ENCODE measurements at regions not wholly inside any gene's neighbourhood (a gene's known extent, or its start where the extent isn't known, plus 50 kb on each side); places are given as distances from the start of the nearest gene placed in this dataset.

- H2BK120ac ChIP-seq (ENCODE audit: insufficient read depth, low read length, poor library complexity) = no peak overlapping the region
- no CpG with 5 or more reads among the region's 1 CpG for WGBS (ENCODE audit: extremely low coverage, insufficient coverage, insufficient read length)
- no peak overlapping the region for H3K14ac ChIP-seq (ENCODE audit: low read length)
- H3K9me3 ChIP-seq (ENCODE audit: insufficient read depth, low read depth, low read length) = no peaks in the 10 kb centered on the region
- H3K36me3 ChIP-seq (ENCODE audit: control insufficient read depth in 1 of 2, insufficient read depth in 2 of 2, low read length in 2 of 2) = no peaks in the 10 kb centered on the region
- H4K12ac ChIP-seq (ENCODE audit: low read depth, low read length) = no peak overlapping the region
- H2BK12ac ChIP-seq (ENCODE audit: low read length) = no peak overlapping the region
- H3K4me1 ChIP-seq (ENCODE audit: control insufficient read depth in 1 of 2, insufficient read depth in 2 of 2, low read length in 2 of 2) = no peaks in the 10 kb centered on the region
- no peaks in the 10 kb centered on the region for H3K27me3 ChIP-seq (ENCODE audit: insufficient read depth, low read length)
- H3K4me3 ChIP-seq (ENCODE audit: low read depth, low read length) = no peak overlapping the region
- H3K23ac ChIP-seq (ENCODE audit: low read length) = no peak overlapping the region
- no peak overlapping the region for H3K4me2 ChIP-seq (ENCODE audit: low read length)
- no peak overlapping the region for H3K4ac ChIP-seq (ENCODE audit: low read depth, low read length)
- no peak overlapping the region for H3K18ac ChIP-seq (ENCODE audit: low read length)
- H4K91ac ChIP-seq (ENCODE audit: low read depth, low read length) = no peak overlapping the region
- H2BK5ac ChIP-seq (ENCODE audit: low read depth, low read length, poor library complexity) = no peak overlapping the region
- H3K79me1 ChIP-seq (ENCODE audit: low read length) = no peaks in the 10 kb centered on the region
- no peak overlapping the region for H2AFZ ChIP-seq (ENCODE audit: insufficient read depth, low read length, poor library complexity)
- no peak overlapping the region for H2AK5ac ChIP-seq (ENCODE audit: low read length)
- no peak overlapping the region for H3K9ac ChIP-seq (ENCODE audit: low read length)
- no peak overlapping the region for H3K27ac ChIP-seq (ENCODE audit: low read depth, low read length)
- no peak overlapping the region for H4K8ac ChIP-seq (ENCODE audit: low read depth, low read length)
- no peaks in the 10 kb centered on the region for H3K79me2 ChIP-seq (ENCODE audit: control insufficient read depth, insufficient read depth, low read length, poor library complexity)
- no peak for DNase-seq
Observed at GRCh38 chr13:33730147-33730546, 87.8 kb upstream of the RFC3 start.

- Histone ChIP-seq H2BK12ac (ENCODE audit: low read length) (no peak overlapping the region), H2AK5ac (ENCODE audit: low read length) (no peak overlapping the region), H3K9me3 (ENCODE audit: insufficient read depth, low read depth, low read length) (no peaks in the 10 kb centered on the region), H3K18ac (ENCODE audit: low read length) (no peak overlapping the region), H2BK5ac (ENCODE audit: low read depth, low read length, poor library complexity) (no peak overlapping the region), H3K23ac (ENCODE audit: low read length) (no peak overlapping the region), H3K4ac (ENCODE audit: low read depth, low read length) (no peak overlapping the region), H3K4me3 (ENCODE audit: low read depth, low read length) (no peak overlapping the region), H3K9ac (ENCODE audit: low read length) (no peak overlapping the region), H3K27me3 (ENCODE audit: insufficient read depth, low read length) (no peaks in the 10 kb centered on the region), H3K79me2 (ENCODE audit: control insufficient read depth, insufficient read depth, low read length, poor library complexity) (no peaks in the 10 kb centered on the region), H4K12ac (ENCODE audit: low read depth, low read length) (no peak overlapping the region), H3K36me3 (ENCODE audit: control insufficient read depth in 1 of 2, insufficient read depth in 2 of 2, low read length in 2 of 2) (no peaks in the 10 kb centered on the region), H4K8ac (ENCODE audit: low read depth, low read length) (no peak overlapping the region), H4K91ac (ENCODE audit: low read depth, low read length) (no peak overlapping the region), H3K4me1 (ENCODE audit: control insufficient read depth in 1 of 2, insufficient read depth in 2 of 2, low read length in 2 of 2) (no peaks in the 10 kb centered on the region), H2BK120ac (ENCODE audit: insufficient read depth, low read length, poor library complexity) (no peak overlapping the region), H3K4me2 (ENCODE audit: low read length) (no peak overlapping the region), H3K27ac (ENCODE audit: low read depth, low read length) (no peak overlapping the region), H2AFZ (ENCODE audit: insufficient read depth, low read length, poor library complexity) (no peak overlapping the region), H3K14ac (ENCODE audit: low read length) (no peak overlapping the region), H3K79me1 (ENCODE audit: low read length) (no peaks in the 10 kb centered on the region)
- DNase-seq = no peak
- no CpG with 5 or more reads among the region's 5 CpGs for WGBS (ENCODE audit: extremely low coverage, insufficient coverage, insufficient read length)
Observed at GRCh38 chr13:33730619-33731018, 87.3 kb upstream of the RFC3 start.

- H3K4me2 ChIP-seq (ENCODE audit: low read length) = no peak overlapping the region
- no peak overlapping the region for H4K12ac ChIP-seq (ENCODE audit: low read depth, low read length)
- no peak overlapping the region for H2AK5ac ChIP-seq (ENCODE audit: low read length)
- WGBS (ENCODE audit: extremely low coverage, insufficient coverage, insufficient read length) = no CpG with 5 or more reads among the region's 1 CpG
- no peak overlapping the region for H3K9ac ChIP-seq (ENCODE audit: low read length)
- H3K4ac ChIP-seq (ENCODE audit: low read depth, low read length) = no peak overlapping the region
- H3K23ac ChIP-seq (ENCODE audit: low read length) = no peak overlapping the region
- H3K14ac ChIP-seq (ENCODE audit: low read length) = no peak overlapping the region
- H3K18ac ChIP-seq (ENCODE audit: low read length) = no peak overlapping the region
- H3K9me3 ChIP-seq (ENCODE audit: insufficient read depth, low read depth, low read length) = peaks cover 1% of the 10 kb centered on the region
- H2BK5ac ChIP-seq (ENCODE audit: low read depth, low read length, poor library complexity) = no peak overlapping the region
- H3K79me2 ChIP-seq (ENCODE audit: control insufficient read depth, insufficient read depth, low read length, poor library complexity) = no peaks in the 10 kb centered on the region
- H3K4me1 ChIP-seq (ENCODE audit: control insufficient read depth in 1 of 2, insufficient read depth in 2 of 2, low read length in 2 of 2) = no peaks in the 10 kb centered on the region
- no peaks in the 10 kb centered on the region for H3K79me1 ChIP-seq (ENCODE audit: low read length)
- no peaks in the 10 kb centered on the region for H3K36me3 ChIP-seq (ENCODE audit: control insufficient read depth in 1 of 2, insufficient read depth in 2 of 2, low read length in 2 of 2)
- H2BK12ac ChIP-seq (ENCODE audit: low read length) = no peak overlapping the region
- H4K8ac ChIP-seq (ENCODE audit: low read depth, low read length) = no peak overlapping the region
- no peak for DNase-seq
- H3K27me3 ChIP-seq (ENCODE audit: insufficient read depth, low read length) = no peaks in the 10 kb centered on the region
- H4K91ac ChIP-seq (ENCODE audit: low read depth, low read length) = no peak overlapping the region
- no peak overlapping the region for H2BK120ac ChIP-seq (ENCODE audit: insufficient read depth, low read length, poor library complexity)
- H3K27ac ChIP-seq (ENCODE audit: low read depth, low read length) = no peak overlapping the region
- no peak overlapping the region for H3K4me3 ChIP-seq (ENCODE audit: low read depth, low read length)
- H2AFZ ChIP-seq (ENCODE audit: insufficient read depth, low read length, poor library complexity) = no peak overlapping the region
Observed at GRCh38 chr13:33735276-33735675, 82.7 kb upstream of the RFC3 start.

GRCh38 chr13:33739254-33739653, 78.7 kb upstream of the RFC3 start:
- H3K27me3 ChIP-seq (ENCODE audit: insufficient read depth, low read length) = no peaks in the 10 kb centered on the region
- H3K9ac ChIP-seq (ENCODE audit: low read length) = no peak overlapping the region
- no peak overlapping the region for H3K14ac ChIP-seq (ENCODE audit: low read length)
- no CpG with 5 or more reads among the region's 4 CpGs for WGBS (ENCODE audit: extremely low coverage, insufficient coverage, insufficient read length)
- H4K12ac ChIP-seq (ENCODE audit: low read depth, low read length) = no peak overlapping the region
- DNase-seq = no peak
- H2BK12ac ChIP-seq (ENCODE audit: low read length) = no peak overlapping the region
- H3K23ac ChIP-seq (ENCODE audit: low read length) = no peak overlapping the region
- H4K91ac ChIP-seq (ENCODE audit: low read depth, low read length) = no peak overlapping the region
- no peak overlapping the region for H3K4ac ChIP-seq (ENCODE audit: low read depth, low read length)
- H3K79me2 ChIP-seq (ENCODE audit: control insufficient read depth, insufficient read depth, low read length, poor library complexity) = no peaks in the 10 kb centered on the region
- no peaks in the 10 kb centered on the region for H3K79me1 ChIP-seq (ENCODE audit: low read length)
- H2AFZ ChIP-seq (ENCODE audit: insufficient read depth, low read length, poor library complexity) = no peak overlapping the region
- no peak overlapping the region for H3K4me3 ChIP-seq (ENCODE audit: low read depth, low read length)
- no peaks in the 10 kb centered on the region for H3K36me3 ChIP-seq (ENCODE audit: control insufficient read depth in 1 of 2, insufficient read depth in 2 of 2, low read length in 2 of 2)
- peaks cover 0 to 3% of the 10 kb centered on the region in 2 experiments for H3K4me1 ChIP-seq (ENCODE audit: control insufficient read depth in 1 of 2, insufficient read depth in 2 of 2, low read length in 2 of 2)
- no peak overlapping the region for H2BK5ac ChIP-seq (ENCODE audit: low read depth, low read length, poor library complexity)
- H2BK120ac ChIP-seq (ENCODE audit: insufficient read depth, low read length, poor library complexity) = no peak overlapping the region
- H3K4me2 ChIP-seq (ENCODE audit: low read length) = no peak overlapping the region
- H4K8ac ChIP-seq (ENCODE audit: low read depth, low read length) = no peak overlapping the region
- H3K9me3 ChIP-seq (ENCODE audit: insufficient read depth, low read depth, low read length) = peaks cover 1% of the 10 kb centered on the region
- no peak overlapping the region for H2AK5ac ChIP-seq (ENCODE audit: low read length)
- no peak overlapping the region for H3K18ac ChIP-seq (ENCODE audit: low read length)
- no peak overlapping the region for H3K27ac ChIP-seq (ENCODE audit: low read depth, low read length)

Data from trophoblast cell (in vitro differentiated cells and primary cell).